GM18502 (cell line): ENCODE measurements at regions not wholly inside any gene's neighbourhood (a gene's known extent, or its start where the extent isn't known, plus 50 kb on each side); places are given as distances from the start of the nearest gene placed in this dataset.
"Not testable (repeated sequence)": the region's sequence is repeated elsewhere in the genome, so short reads cannot be mapped to it uniquely, and the experiment has no call there.

Experiments
- ATAC-seq: cut with Tn5 transposase; IDR thresholded peaks from one replicate; pipeline ENCODE4 v1.9.1; 2021; ENCODE audit warnings: mild to moderate bottlenecking; ENCODE audit not compliant: unreplicated experiment, poor library complexity

DNA sequence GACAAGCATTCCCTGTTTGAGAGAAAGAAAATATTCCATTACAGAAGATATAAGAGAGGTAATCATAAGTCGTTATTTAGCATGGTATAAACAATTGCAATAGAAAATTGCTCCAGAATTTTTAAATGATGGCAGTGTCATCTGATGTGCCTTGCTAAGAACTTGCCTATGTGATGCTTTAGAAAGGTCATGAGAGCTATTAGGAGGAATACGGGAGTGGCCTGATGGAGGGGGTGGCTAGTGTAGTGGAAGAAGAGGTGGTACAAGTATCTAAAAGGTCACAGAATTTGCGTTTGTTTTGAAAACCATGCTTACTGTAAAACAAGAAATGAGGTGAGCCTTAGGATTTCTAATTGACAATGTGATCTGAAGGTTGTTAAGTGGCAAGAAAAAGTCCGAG is 550.0 kb downstream of the TMX3 start:
- no peak for ATAC-seq

DNA sequence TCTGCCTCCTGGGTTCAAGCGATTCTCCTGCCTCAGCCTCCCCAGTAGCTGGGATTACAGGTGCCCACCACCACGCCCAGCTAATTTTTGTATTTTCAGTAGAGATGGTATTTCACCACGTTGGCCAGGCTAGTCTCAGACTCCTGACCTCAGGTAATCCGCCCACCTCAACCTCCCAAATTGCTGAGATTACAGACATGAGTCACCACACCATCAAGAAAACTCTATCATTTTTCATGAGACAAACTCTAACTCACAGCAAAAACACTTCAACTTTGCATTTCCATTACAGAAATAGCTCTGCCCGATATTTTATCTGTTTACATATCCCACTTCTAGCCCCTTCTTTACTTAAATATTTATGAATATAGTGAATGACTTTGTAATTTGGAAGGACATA is 561.1 kb downstream of the TMX3 start:
- not testable (repeated sequence) for ATAC-seq

DNA sequence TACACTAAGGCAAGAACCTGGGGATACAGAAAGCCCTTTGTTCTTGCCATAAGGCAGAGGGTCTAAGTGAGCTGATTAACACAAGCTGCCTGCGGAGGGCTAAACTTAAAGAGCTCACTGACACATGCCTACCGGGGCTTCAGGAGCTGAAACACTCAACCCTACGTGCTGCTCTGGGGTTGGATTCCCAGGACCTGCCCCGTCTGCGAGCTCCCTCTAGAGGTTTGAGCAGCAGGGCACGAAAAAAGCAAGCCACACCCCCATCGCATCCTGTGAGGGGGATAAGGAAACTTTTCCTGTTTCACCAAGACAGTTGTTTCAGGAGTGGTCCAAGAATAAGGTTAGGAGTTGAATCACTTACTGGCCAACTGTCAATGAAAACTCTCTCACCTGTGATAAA is 562.1 kb downstream of the TMX3 start:
- ATAC-seq: no peak

DNA sequence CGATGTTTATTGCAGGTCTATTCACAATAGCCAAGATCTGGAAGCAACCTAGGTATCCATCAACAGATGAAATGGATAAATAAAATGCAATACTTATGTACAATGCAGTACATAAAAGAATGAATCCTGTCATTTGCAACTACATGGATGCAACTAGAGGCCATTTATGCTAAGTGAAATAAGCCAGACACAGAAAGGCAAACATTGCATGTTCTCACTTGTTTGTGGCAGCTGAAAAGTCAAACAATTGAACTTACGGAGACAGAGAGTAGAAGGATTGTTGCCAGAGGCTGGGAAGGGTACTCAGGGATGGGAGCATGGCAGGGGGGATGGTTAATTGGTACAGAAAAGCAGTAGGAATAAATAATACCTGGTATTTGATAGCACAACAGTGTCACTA is 563.9 kb downstream of the TMX3 start:
- no peak for ATAC-seq

DNA sequence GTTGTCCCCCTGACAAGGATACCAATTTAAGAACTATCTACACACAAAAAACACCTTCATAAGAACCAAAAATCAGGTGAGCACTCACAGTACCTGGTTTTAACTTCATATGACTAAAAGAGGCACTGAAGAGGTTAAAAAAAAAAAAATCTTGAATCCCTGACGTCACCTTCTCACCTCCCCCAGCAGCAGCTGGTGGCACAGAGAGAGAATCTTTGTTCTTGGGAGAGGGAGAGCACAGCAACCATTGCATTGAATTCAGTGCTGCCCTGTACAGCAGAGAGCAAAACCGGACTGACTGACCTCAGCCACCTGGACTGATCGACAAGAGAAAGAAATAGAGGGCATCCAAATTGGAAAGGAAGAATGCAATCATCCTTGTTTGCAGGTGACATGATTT is 566.0 kb downstream of the TMX3 start:
- no peak for ATAC-seq

DNA sequence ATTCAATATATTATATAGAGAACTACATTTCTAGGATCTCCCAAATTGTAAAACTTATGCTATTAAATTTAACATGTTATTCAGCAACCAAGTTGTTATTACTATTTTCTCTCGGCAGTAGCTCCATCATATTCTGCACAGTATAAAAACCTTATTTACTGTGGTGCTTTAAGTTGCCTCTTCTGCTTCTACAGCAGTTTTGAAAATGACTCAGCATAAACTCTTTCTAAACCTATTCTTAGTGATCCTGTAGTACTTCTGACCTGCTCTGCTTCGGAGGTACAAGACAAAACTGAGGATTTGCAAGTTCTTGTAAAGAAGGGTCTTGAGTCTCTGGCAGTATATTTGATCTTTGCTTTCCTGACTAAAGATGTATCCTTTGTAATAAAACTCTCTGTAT is 567.2 kb downstream of the TMX3 start:
- ATAC-seq: no peak

DNA sequence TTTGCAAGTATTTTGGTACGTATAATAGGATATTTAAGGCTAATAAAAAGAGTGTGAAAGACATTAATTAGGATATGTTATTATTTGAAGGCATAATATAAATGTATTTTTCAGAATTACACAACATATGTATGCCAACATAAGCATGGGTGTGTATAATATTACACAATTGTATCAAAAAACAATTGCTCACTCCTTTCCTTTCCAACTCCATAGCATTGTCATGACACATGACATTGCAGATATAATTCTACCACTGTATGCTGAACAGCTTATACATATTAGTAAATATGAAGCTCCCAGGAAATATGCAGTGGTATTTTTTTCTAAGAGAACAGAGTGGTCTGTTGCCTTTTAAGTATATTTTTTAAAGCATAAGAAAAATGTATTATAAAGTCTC is 593.1 kb downstream of the TMX3 start:
- no peak for ATAC-seq

DNA sequence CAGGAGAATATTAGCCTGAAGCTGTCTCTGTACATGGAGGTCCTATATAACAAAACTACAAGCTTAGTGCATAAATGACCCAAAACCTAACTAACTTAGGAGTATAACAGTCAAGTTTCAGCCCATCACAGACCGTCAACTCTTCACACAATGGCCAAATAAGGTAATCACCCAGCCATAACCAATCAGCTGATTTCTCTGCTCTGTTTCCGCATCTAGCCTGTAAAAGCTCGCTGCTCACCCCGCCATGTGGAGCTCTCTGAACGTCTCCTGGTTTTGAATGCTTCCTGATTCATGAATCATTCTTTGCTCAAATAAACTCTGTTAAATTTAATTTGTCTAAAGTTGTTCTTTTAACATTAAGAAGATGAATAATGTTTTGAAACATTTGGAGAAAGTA is 593.6 kb downstream of the TMX3 start:
- ATAC-seq: no peak

DNA sequence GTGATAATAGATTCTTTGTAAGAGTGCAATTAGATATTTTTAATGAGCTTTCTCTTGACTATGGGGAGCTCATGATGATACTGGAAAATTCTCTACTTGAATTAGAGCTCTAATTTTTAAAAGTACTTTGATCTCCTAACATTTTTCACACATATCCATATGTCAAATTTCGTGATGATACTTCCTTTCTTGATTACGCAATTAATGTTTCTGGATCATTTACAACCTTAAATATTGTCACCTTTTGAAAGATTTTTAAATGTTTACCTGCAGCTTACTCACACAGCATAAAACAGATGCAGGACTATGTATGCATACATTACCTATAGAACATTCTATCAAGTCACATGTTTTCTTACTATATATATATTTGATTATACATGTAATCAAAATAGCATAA is 598.5 kb upstream of the DSEL start:
- ATAC-seq: no peak

DNA sequence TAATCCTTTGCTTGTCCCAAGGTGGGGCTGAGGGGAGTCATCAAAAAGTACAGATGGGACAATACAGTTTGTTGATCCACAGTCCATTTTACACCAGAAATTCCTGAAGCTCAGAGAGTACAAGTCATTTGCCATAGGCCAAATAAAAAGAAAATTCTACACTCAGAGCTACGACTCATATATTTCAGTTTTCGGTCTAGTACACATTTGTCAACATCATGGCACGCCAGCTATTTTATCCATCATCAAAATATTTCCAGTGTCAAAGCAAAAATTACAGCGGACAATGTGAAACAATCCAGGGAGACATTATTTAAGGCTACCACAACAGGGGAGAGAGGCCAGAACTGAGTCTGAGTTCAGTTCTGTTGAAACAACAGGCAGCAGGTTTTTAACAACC is 587.5 kb upstream of the DSEL start:
- ATAC-seq: no peak

DNA sequence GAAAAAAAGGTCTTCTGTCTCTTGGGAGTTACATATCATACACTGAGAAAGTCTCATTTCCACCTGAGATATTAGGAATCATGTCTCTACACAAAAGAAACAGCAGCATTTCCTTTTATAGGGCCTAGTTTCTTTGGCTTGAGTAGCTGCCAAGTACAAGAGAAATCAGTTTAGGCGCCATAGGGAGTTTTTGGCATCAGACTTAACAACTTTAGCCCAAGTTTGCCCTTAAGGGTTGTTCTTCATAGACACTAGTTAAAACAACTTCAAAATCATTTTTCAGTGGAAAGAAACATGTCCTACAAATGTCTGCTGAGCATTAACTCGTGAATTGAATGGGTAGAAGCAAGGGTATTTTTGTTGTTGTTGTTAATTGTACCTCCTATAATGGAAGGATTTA is 587.0 kb upstream of the DSEL start:
- no peak for ATAC-seq

DNA sequence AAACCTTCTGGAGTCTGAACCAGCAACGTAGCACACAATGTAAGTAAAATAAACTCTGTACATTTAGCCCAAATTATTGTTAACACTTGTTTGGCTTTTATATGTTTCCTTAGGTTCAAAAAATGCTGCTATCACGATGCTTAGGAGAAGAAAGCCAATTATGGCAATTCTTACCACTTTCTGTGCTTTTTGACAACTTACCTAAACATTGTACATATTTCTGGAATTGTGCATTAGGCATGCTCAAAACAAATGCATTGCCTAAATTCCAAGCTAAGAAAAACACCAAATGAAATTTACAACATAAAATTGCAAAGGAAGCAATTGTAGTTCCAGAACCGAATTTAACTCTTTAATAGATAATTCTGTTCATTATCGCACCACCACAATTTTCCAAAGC is 585.6 kb upstream of the DSEL start:
- ATAC-seq: no peak

DNA sequence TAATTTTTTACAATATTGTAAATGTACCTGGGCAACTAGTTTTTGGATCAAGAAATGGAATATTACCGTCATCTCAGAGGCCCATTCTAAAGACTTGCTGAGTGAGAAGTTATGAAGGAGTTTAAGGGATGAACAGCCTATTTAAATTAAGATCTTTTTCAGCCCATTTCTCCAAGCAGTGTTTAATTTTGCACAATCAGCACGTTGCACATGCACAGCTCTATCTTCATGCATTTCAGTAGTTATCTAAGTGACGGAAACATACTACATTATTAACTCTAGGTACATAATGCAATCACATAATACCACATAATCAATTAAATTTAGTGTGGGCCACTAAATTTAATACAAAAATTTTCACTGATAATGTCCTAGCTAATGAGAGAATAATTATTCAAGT is 582.1 kb upstream of the DSEL start:
- ATAC-seq: no peak

DNA sequence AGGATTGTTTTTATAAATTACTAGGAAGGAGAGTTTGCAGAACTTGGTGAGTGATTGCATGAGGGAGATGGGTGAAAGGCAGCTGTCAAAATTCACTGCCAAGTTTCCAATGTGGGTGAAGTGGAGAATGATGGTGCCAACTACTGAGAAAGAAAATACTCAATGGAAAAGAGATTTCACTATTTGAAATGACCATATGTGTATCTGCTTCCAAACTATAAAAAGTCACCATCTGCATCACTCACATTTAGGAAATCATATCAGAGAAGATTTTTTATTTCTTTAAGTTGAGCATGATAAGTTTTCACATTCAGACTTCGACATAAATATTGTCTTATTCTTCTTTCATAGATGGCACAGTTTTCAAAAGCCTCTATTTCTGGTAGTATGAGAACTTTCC is 570.0 kb upstream of the DSEL start:
- ATAC-seq: no peak

DNA sequence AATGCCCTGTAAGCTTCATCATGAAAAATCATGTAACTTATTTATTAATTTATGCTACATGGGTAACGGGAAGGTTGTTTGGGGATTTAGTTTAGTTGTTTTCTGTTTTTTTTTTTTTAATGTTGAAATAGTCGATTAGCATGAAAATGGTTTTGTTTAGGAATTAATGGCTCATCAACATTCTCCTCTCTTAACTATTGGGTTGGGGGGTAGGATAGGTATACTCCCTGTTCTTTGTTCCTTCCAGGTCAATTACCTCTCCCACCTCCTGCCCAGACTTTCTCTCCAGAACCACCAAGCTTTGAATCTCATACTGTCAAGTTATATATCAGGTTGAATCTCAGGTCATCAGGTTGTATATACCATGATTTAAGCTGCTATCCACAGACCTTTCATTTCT is 568.7 kb upstream of the DSEL start:
- no peak for ATAC-seq

DNA sequence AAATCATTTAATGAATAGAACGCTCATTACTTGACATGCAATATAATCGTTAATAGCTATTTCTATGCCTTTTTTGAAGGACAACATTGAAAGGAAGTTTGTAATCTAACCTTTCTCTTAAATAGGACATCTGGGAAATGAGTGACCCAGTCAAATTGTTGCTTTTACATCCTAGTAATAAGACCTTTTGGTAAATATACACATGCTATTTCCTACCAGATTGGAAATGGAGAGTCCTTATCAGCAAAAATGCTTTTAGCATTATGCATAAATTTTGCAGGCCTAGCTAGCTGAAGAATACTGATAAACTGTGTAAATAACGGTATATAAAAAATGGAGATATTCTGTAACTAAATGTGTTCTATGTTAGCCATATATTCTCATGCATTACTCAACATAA is 567.3 kb upstream of the DSEL start:
- ATAC-seq: no peak

DNA sequence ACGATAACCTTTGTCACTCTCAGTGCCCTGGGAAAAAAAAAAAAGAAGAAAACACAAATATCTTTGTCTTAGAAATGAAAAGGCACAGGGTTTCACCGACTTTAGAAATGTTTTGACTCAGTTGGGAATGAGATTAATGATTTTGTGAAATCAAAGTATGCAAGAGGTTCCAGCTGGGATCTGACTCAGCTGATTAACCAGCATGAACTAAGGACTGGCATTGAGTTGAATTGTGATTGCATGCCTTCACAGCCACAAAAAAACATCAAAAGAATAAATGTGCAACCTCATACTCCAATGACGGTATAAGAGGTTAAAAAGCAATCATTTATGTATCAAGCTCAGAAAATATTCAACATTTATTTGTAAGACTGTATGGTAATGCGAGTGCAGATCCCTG is 566.6 kb upstream of the DSEL start:
- no peak for ATAC-seq

DNA sequence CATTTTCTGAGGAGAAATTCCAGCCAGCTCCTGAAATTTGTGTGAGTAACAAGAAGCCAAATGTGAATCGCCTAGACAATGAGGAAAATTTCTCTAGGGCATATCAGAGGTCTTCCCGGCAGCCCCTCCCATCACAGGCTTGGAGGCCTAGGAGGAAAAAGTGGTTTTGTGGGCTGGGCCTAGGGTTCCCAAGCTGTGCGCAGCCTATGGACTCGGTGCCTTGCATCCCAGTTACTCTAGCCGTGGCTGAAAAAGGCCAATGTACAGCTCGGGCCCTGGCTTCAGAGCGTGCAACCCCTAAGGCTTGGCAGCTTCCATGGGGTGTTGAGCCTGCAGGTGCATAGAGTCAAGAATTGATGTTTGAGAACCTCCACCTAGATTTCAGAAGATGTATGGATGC is 556.2 kb upstream of the DSEL start:
- ATAC-seq: no peak

DNA sequence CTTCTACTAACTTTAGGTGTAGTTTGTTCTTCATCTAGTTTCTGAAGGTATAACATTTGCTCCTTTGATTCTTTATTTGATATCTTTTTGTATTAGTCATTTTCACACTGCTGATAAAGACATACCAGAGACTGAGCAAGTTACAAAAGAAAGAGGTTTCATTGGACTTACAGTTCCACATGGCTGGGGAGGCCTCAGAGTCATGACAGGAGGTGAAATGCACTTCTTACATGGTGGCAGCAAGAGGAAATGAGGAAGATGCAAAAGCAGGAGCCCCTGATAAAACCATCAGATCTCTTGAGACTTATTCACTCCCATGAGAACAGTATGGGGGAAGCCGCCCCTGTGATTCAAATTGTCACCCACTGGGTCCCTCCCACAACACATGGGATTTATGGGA is 544.4 kb upstream of the DSEL start:
- ATAC-seq: no peak

DNA sequence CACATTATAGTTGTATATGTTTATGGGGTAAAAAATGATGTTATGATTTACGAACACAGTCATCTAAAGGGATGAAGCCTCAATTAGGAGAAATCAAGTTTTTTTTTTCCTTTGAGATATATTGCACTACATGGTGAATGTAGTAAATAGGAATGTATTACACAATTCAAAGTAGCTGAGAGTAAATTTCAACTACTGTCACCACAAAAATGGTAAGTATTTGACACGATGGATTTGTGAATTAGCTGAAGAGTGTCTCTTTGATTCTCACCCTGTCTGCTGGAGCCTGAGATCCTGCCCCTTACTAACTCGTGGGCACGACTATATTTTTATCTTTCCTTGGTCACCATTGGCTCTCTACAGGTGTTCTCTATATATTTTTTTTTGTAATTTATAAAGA is 540.4 kb upstream of the DSEL start:
- no peak for ATAC-seq

DNA sequence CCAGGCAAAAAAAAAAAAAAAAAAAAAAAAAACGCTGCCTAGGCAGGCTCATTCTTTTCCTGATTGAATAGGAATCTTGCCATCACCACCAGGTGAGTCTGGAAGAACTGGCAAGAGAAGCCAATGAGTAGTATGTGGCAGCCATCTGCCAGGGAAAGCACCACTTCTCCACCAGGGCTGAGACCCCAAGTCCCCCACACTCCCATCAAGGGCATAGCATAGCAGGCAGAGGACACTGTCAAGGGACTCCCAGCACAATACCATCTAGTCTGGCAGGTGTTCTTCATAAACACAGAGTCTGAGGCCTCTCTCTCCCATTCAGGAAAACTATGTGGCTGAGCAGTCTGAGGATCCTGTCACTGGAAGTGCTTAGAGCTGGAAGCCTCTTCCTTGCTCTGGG is 538.1 kb upstream of the DSEL start:
- no peak for ATAC-seq

DNA sequence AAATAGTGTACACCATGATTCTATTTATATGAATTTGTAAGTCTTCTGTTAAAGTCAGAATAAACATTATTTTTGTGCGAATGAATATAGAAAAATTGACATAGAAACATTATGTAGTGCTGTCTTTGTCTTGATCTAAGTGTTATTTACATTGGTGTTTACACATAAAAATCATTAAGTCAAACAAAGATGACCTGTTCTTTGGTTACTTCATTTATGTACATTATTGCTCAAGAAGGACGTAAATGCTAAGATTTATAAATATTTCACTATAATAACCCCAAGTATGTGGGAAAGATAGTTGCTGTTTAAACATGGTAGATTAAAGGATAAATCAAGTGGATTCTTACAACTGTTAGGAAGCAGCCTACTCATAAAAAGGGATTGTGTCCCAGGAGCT is 536.8 kb upstream of the DSEL start:
- ATAC-seq: no peak

DNA sequence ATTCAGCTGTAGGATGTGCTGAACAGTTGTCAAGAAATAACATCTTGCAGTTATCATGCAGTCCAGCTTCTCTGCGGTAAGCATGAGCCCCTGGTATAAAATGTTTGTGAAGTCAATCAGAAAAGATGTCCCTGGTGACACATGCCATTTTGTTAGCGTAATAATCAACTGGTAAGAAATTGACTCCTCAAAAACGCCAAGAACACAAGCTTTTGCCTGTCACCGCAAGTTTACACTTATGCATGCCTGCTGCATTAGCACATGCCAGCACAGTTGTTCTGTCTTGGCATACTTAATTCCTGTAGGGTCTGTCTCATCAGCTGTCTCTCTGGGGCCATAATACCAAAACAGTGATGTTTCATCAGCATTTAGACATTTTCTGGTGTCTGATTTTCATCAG is 524.8 kb upstream of the DSEL start:
- no peak for ATAC-seq

DNA sequence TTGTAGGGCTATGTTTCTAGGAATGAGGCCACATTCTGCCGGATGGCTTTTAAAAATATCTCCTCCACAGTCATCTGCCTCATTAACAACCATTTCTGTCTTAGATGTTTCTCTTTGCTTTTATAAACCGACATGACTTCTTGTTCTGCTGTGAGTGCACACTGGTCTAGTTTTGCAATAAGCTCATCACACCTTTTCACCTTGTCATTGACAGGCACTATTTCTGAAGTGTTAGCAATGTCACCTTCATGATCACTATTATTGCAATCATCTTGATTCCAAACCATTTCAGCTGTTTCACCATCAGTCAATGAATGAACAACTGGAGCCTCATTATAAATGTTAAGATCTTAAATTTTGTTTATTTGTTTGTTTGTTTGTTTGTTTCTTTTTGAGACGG is 523.7 kb upstream of the DSEL start:
- no peak for ATAC-seq
